Panc1 (cell line): ENCODE measurements at regions not wholly inside any gene's neighbourhood (a gene's known extent, or its start where the extent isn't known, plus 50 kb on each side); places are given as distances from the start of the nearest gene placed in this dataset.

Experiments
- CTCF ChIP-seq: fragments of 450-650 bp; IDR thresholded peaks from 2 replicates; pipeline ENCODE4 v1.5.1; 2017; ENCODE audit warnings: mild to moderate bottlenecking
- POLR2AphosphoS5 ChIP-seq: IDR thresholded peaks from 2 replicates; pipeline ENCODE4 v1.6.1; 2012; ENCODE audit warnings: mild to moderate bottlenecking, low read depth, low read length, moderate library complexity
- REST ChIP-seq, 2 experiments: IDR thresholded peaks; 2 replicates each; pipeline ENCODE4 v1.6.1; 2011 to 2012; ENCODE audit warnings: low read depth in 2 of 2, control low read depth in 1 of 2, low read length in 1 of 2, mild to moderate bottlenecking in 1 of 2, moderate library complexity in 1 of 2; ENCODE audit not compliant: insufficient read depth in 1 of 2
- TCF7L2 ChIP-seq: IDR thresholded peaks from 2 replicates; pipeline ENCODE4 v1.6.1; 2011; ENCODE audit warnings: mild to moderate bottlenecking, low read depth, low read length, inconsistent platforms

GRCh38 chr13:64767054-64767453 lies 2463.1 kb downstream of the PCDH9 start:
- TF ChIP-seq CTCF (no peak), REST (IDR thresholded peaks at IDR 0.05; ENCODE audit: insufficient read depth in 1 of 2, low read depth in 2 of 2, low read length in 1 of 2) (no peak), TCF7L2 (no peak), POLR2AphosphoS5 (no peak)
